ENCODE measurements at regions not wholly inside any gene's neighbourhood (a gene's known extent, or its start where the extent isn't known, plus 50 kb on each side); places are given as distances from the start of the nearest gene placed in this dataset.

DNA sequence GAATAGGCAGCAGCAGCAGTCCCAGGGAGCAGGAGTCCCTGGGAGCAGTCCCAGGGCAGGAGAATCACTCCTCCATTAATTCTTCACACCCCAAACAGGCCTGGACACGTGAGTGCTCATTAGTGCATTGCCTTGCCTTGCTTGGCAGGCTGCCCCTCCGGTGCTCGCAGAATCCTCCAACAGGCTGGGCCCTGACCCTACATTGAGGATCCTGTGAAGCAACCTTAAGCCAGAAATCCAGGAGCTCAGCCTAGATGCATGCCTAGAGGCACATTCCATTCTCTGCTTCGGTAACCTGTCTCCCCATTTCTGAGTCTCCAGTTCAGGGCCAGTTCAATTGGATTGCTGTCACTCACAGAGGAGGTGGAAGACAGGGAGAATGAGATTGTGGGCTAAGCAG lies 97.4 kb upstream of the LRATD1 start:
- no peak overlapping the region for H3K4me3 ChIP-seq (ENCODE audit: extremely low read depth in 1 of 4, insufficient read depth in 2 of 4, low read depth in 3 of 4, low read length in 4 of 4)
- no peaks in the 10 kb centered on the region for H3K36me3 ChIP-seq (ENCODE audit: control insufficient read depth in 2 of 4, insufficient read depth in 4 of 4, low read length in 3 of 4)
- H3K79me2 ChIP-seq (ENCODE audit: control insufficient read depth in 1 of 2, insufficient read depth in 2 of 2, low read length in 2 of 2) = no peaks in the 10 kb centered on the region
- ChIA-PET POLR2A (ENCODE audit: partially characterized antibody) (no interaction called here), CTCF (ENCODE audit: partially characterized antibody) (interaction anchor here (1.1 kb wide), 1 partner anchor 107 kb away, joined by 3 read pairs; no protein-coding TSS in a partner anchor)
- H2BK15ac ChIP-seq (ENCODE audit: low read length) = no peak overlapping the region
- H3K23ac ChIP-seq (ENCODE audit: insufficient read length) = no peak overlapping the region
- no peak overlapping the region for H3K4ac ChIP-seq (replicated peaks; ENCODE audit: insufficient read length, low read depth, low read length)
- no peak overlapping the region for H2BK20ac ChIP-seq (ENCODE audit: low read length)
- no peak overlapping the region for H2BK12ac ChIP-seq (ENCODE audit: low read depth, low read length)
- no peak for DNase-seq (ENCODE audit: low read depth in 1 of 2, low spot score in 2 of 2)
- H4K8ac ChIP-seq (ENCODE audit: extremely low read depth, insufficient read depth, low read length) = no peak overlapping the region
- H3K18ac ChIP-seq (ENCODE audit: extremely low read depth, low read length) = no peak overlapping the region
- WGBS, 2 experiments (ENCODE audit: extremely low coverage in 1 of 2, insufficient coverage in 1 of 2, insufficient read length in 1 of 2, insufficient replicate concordance in 2 of 2, low coverage in 1 of 2, low lambda C conversion rate in 2 of 2, missing lambda C conversion rate in 1 of 2) = 85% methylated on average over 4 of the region's 4 CpGs; no CpG with 5 or more reads in 1 of the 2 experiments
- no peak overlapping the region for H3K4me2 ChIP-seq (ENCODE audit: insufficient read depth in 1 of 2, low read depth in 2 of 2, low read length in 2 of 2)
- no peaks in the 10 kb centered on the region for H4K20me1 ChIP-seq (replicated peaks in 1 of 2; ENCODE audit: control insufficient read depth in 1 of 2, insufficient read depth in 2 of 2, low read length in 2 of 2)
- no peak overlapping the region for H3K56ac ChIP-seq (replicated peaks; ENCODE audit: insufficient read length, low read depth, low read length)
- no peaks in the 10 kb centered on the region for H3K4me1 ChIP-seq (replicated peaks in 1 of 4; ENCODE audit: control insufficient read depth in 3 of 4, insufficient read depth in 4 of 4, low read length in 3 of 4)
- no peaks in the 10 kb centered on the region for H3K9me3 ChIP-seq (ENCODE audit: insufficient read depth in 2 of 2, low read depth in 1 of 2, low read length in 1 of 2)
- H3K27me3 ChIP-seq (replicated peaks in 1 of 4; ENCODE audit: control insufficient read depth in 3 of 4, extremely low read depth in 1 of 4, insufficient read depth in 3 of 4, low read length in 3 of 4) = no peaks in the 10 kb centered on the region
- H3K23me2 ChIP-seq (ENCODE audit: low read depth, low read length) = no peaks in the 10 kb centered on the region
- FAIRE-seq = no peak
- H3K9ac ChIP-seq (replicated peaks in 1 of 4; ENCODE audit: extremely low read depth in 1 of 4, low read depth in 3 of 4, low read length in 3 of 4) = no peak overlapping the region
- H3K27ac ChIP-seq (ENCODE audit: low read depth, low read length) = no peak overlapping the region
- H4K5ac ChIP-seq (ENCODE audit: insufficient read length, low read depth, low read length) = no peak overlapping the region
- H2BK5ac ChIP-seq (ENCODE audit: low read depth, low read length) = no peak overlapping the region
- H2BK120ac ChIP-seq (replicated peaks; ENCODE audit: low read depth, low read length) = no peak overlapping the region
- no peak overlapping the region for H2AK5ac ChIP-seq (ENCODE audit: low read depth, low read length)
- H4K91ac ChIP-seq (replicated peaks; ENCODE audit: insufficient read length, low read length) = no peak overlapping the region
- no peak overlapping the region for H3K14ac ChIP-seq (ENCODE audit: insufficient read length)
- no peaks in the 10 kb centered on the region for H3K79me1 ChIP-seq (ENCODE audit: low read depth, low read length)
- H2AFZ ChIP-seq (ENCODE audit: low read length) = no peak overlapping the region
- TF ChIP-seq EGR1 (IDR thresholded peaks at IDR 0.05; ENCODE audit: borderline replicate concordance, low read depth, low read length) = no peak
- no peak for TF ChIP-seq POLR2AphosphoS5 (IDR thresholded peaks at IDR 0.05; ENCODE audit: low read depth, low read length)

All from H1 (cell line).